SU-DHL-6 (cell line): ENCODE measurements at regions not wholly inside any gene's neighbourhood (a gene's known extent, or its start where the extent isn't known, plus 50 kb on each side); places are given as distances from the start of the nearest gene placed in this dataset.

Experiments
- H2AFZ ChIP-seq: fragments of 200-600 bp; sonication (generic); 2 replicates; pipeline ENCODE4 v1.6.1; 2014; ENCODE audit warnings: low read depth, mild to moderate bottlenecking, moderate library complexity, mixed read lengths, antibody characterized with exemption, low read length; ENCODE audit not compliant: severe bottlenecking
- H3F3A ChIP-seq: fragments of 200-600 bp; shearing (Covaris generic); 2 replicates; pipeline ENCODE4 v1.6.0; 2016; ENCODE audit warnings: antibody characterized with exemption, mild to moderate bottlenecking; ENCODE audit not compliant: insufficient read depth
- H3K27ac ChIP-seq: fragments of 200-600 bp; sonication (generic); 2 replicates; pipeline ENCODE4 v1.5.1; 2016; ENCODE audit warnings: low read depth, mild to moderate bottlenecking, low read length, moderate library complexity, mixed read lengths
- H3K27me3 ChIP-seq: fragments of 200-600 bp; sonication (generic), shearing (Covaris generic); 2 replicates; pipeline ENCODE4 v1.6.0; 2014; ENCODE audit warnings: mild to moderate bottlenecking, low read length
- H3K36me3 ChIP-seq: fragments of 200-600 bp; sonication (generic); 2 replicates; pipeline ENCODE4 v1.6.1; 2014; ENCODE audit warnings: mild to moderate bottlenecking, low read length, mixed read lengths
- H3K4me2 ChIP-seq: fragments of 300-600, 200-600 bp; shearing (Covaris generic), sonication (generic); 2 replicates; pipeline ENCODE4 v1.6.0; 2014; ENCODE audit warnings: low read length, low read depth, mild to moderate bottlenecking; ENCODE audit not compliant: poor library complexity, severe bottlenecking
- H3K4me3 ChIP-seq: fragments of 200-600 bp; sonication (generic); 2 replicates; pipeline ENCODE4 v1.5.1; 2014; ENCODE audit warnings: antibody characterized with exemption, low read length, mild to moderate bottlenecking, mixed read lengths; ENCODE audit not compliant: insufficient read depth, poor library complexity, severe bottlenecking
- H3K79me2 ChIP-seq: fragments of 200-600 bp; sonication (generic); 2 replicates; pipeline ENCODE4 v1.6.1; 2014; ENCODE audit warnings: mild to moderate bottlenecking, low read length, moderate library complexity; ENCODE audit not compliant: insufficient read depth
- H3K9ac ChIP-seq: fragments of 200-600 bp; sonication (generic); 2 replicates; pipeline ENCODE4 v1.7.0; 2014; ENCODE audit warnings: mild to moderate bottlenecking, low read length
- H3K9me2 ChIP-seq: fragments of 200-600 bp; sonication (generic); replicated peaks from 2 replicates; pipeline ENCODE4 v1.6.1; 2014; ENCODE audit warnings: low read length; ENCODE audit not compliant: insufficient read depth
- H3K9me3 ChIP-seq: fragments of 200-600 bp; sonication (generic); 2 replicates; pipeline ENCODE4 v1.6.1; 2014; ENCODE audit warnings: low read length, mixed read lengths; ENCODE audit not compliant: insufficient read depth
- H4K20me1 ChIP-seq: fragments of 200-600 bp; sonication (generic); 2 replicates; pipeline ENCODE4 v1.6.1; 2014; ENCODE audit warnings: low read depth, mild to moderate bottlenecking, antibody characterized with exemption, low read length, moderate library complexity, mixed read lengths
- CTCF ChIP-seq: fragments of 200-600 bp; sonication (generic); IDR thresholded peaks from one replicate; pipeline ENCODE4 v1.5.1; 2017; ENCODE audit warnings: antibody characterized with exemption, mild to moderate bottlenecking, low read length, moderate library complexity; ENCODE audit not compliant: insufficient read depth, poor library complexity, severe bottlenecking
- EZH2phosphoT487 ChIP-seq: fragments of 200-600 bp; sonication (generic), shearing (Covaris generic); conservative IDR thresholded peaks from 2 replicates; pipeline ENCODE4 v1.6.1; 2018; ENCODE audit warnings: mild to moderate bottlenecking, antibody characterized with exemption, low read length, moderate library complexity, mixed read lengths

DNA sequence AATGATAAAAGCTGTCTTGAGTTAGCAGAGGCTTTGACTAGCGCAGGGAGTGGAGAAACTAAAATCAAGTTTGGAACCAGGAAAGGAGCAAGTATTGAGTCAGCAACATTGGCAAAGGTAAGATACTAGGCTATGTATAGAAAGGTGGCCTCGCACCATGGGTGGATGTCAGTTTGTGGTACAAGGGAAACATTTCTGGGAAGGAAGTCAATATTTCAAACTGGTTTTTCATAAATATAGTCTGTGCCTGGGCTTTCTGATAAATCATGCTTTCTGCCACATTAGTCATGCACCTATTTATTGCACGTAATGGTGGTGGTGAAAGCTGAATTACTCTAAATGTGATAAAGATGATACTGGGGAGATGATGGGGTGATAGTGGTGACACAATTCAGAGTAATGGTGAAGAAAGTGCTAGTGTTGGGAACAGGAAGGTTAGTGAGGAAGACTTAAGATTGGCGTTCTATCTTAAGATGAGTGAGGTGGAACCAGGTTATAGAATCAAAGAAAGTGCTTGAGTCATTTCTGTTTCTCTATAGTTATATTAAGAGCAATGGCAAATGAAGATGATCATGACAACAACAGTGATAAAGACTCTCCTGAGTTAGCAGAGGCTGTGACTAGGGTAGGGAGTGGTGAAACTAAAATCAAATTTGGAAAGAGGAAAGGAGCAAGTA lies 729.0 kb downstream of the FAM181B start:
- no peaks in the 10 kb centered on the region for H3F3A ChIP-seq
- H2AFZ ChIP-seq, result no peak overlapping the region
- no peak overlapping the region for H3K4me3 ChIP-seq
- no peak overlapping the region for H3K9ac ChIP-seq
- no peak overlapping the region for H3K27ac ChIP-seq
- no peaks in the 10 kb centered on the region for H3K79me2 ChIP-seq
- no peak for TF ChIP-seq EZH2phosphoT487
- TF ChIP-seq CTCF, result no peak
- H3K9me2 ChIP-seq, result no peaks in the 10 kb centered on the region
- no peaks in the 10 kb centered on the region for H3K27me3 ChIP-seq
- H3K9me3 ChIP-seq, result no peaks in the 10 kb centered on the region
- no peak overlapping the region for H3K4me2 ChIP-seq
- no peaks in the 10 kb centered on the region for H3K36me3 ChIP-seq
- no peaks in the 10 kb centered on the region for H4K20me1 ChIP-seq

- no peaks in the 10 kb centered on the region for H3K9me2 ChIP-seq
- H3K36me3 ChIP-seq, result no peaks in the 10 kb centered on the region
- H3K9ac ChIP-seq, result no peak overlapping the region
- H3F3A ChIP-seq, result no peaks in the 10 kb centered on the region
- no peak overlapping the region for H2AFZ ChIP-seq
- H3K27me3 ChIP-seq, result no peaks in the 10 kb centered on the region
- no peak overlapping the region for H3K4me2 ChIP-seq
- H3K4me3 ChIP-seq, result no peak overlapping the region
- no peak for TF ChIP-seq CTCF
- no peak for TF ChIP-seq EZH2phosphoT487
- no peaks in the 10 kb centered on the region for H4K20me1 ChIP-seq
- no peak overlapping the region for H3K27ac ChIP-seq
- no peaks in the 10 kb centered on the region for H3K9me3 ChIP-seq
- no peaks in the 10 kb centered on the region for H3K79me2 ChIP-seq
Observed at GRCh38 chr11:82003671-82004515, 729.8 kb downstream of the FAM181B start.

- Histone ChIP-seq H3K27me3 (no peaks in the 10 kb centered on the region), H3K9me2 (no peaks in the 10 kb centered on the region), H2AFZ (no peak overlapping the region), H3K9me3 (no peaks in the 10 kb centered on the region), H4K20me1 (no peaks in the 10 kb centered on the region), H3K9ac (no peak overlapping the region), H3F3A (no peaks in the 10 kb centered on the region), H3K36me3 (no peaks in the 10 kb centered on the region), H3K79me2 (no peaks in the 10 kb centered on the region), H3K4me3 (no peak overlapping the region), H3K27ac (no peak overlapping the region), H3K4me2 (no peak overlapping the region)
- TF ChIP-seq CTCF (no peak), EZH2phosphoT487 (no peak)
Observed at GRCh38 chr11:82003024-82003423, 730.6 kb downstream of the FAM181B start.
